Cardiac muscle cell (in vitro differentiated cells and primary cell): ENCODE measurements at regions not wholly inside any gene's neighbourhood (a gene's known extent, or its start where the extent isn't known, plus 50 kb on each side); places are given as distances from the start of the nearest gene placed in this dataset.

Source experiments
- DNase-seq, 2 donors: peaks; one replicate each; pipeline versions ENCODE4 v3.0.0 to v3.0.0-alpha.2; 2010 to 2017; ENCODE audit warnings: low read depth in 1 of 2, low spot score in 1 of 2
- H3K27ac ChIP-seq: fragments of 200-600 bp; sonication (generic); 2 replicates; pipeline ENCODE4 v1.5.1; 2016
- H3K27me3 ChIP-seq: fragments of 200-600 bp; sonication (generic); 2 replicates; pipeline ENCODE4 v1.6.0; 2016; ENCODE audit warnings: control low read depth
- H3K36me3 ChIP-seq: fragments of 200-600 bp; sonication (generic); 2 replicates; pipeline ENCODE4 v1.5.1; 2016; ENCODE audit warnings: control low read depth
- H3K4me1 ChIP-seq: fragments of 200-600 bp; sonication (generic); 2 replicates; pipeline ENCODE4 v1.8.1; 2017; ENCODE audit warnings: low read depth, mild to moderate bottlenecking, mixed run types
- H3K4me3 ChIP-seq: fragments of 200-600 bp; sonication (generic); 2 replicates; pipeline ENCODE4 v1.5.1; 2016; ENCODE audit warnings: mild to moderate bottlenecking
- H3K9me3 ChIP-seq: fragments of 200-600 bp; sonication (generic); 2 replicates; pipeline ENCODE4 v1.5.1; 2017; ENCODE audit warnings: low read depth, mild to moderate bottlenecking, control low read depth
- CTCF ChIP-seq: IDR thresholded peaks from 2 replicates; pipeline ENCODE4 v1.5.1; 2012; ENCODE audit warnings: low read depth, mild to moderate bottlenecking, low read length

- Histone ChIP-seq H3K4me1 (no peaks in the 10 kb centered on the region), H3K36me3 (no peaks in the 10 kb centered on the region), H3K4me3 (no peak overlapping the region), H3K27ac (no peak overlapping the region), H3K9me3 (no peaks in the 10 kb centered on the region), H3K27me3 (peaks cover 5% of the 10 kb centered on the region)
- TF ChIP-seq CTCF, result no peak
- no peak for DNase-seq
Measured at GRCh38 chr2:65488527-65488926, 56.1 kb upstream of the SPRED2 start.

GRCh38 chr2:65487404-65487803 lies 55.0 kb upstream of the SPRED2 start:
- Histone ChIP-seq H3K27me3 (no peaks in the 10 kb centered on the region), H3K9me3 (no peaks in the 10 kb centered on the region), H3K36me3 (no peaks in the 10 kb centered on the region), H3K4me3 (no peak overlapping the region), H3K4me1 (no peaks in the 10 kb centered on the region), H3K27ac (no peak overlapping the region)
- TF ChIP-seq CTCF, result no peak
- DNase-seq, result no peak

- Histone ChIP-seq H3K4me1 (no peaks in the 10 kb centered on the region), H3K9me3 (no peaks in the 10 kb centered on the region), H3K36me3 (no peaks in the 10 kb centered on the region), H3K4me3 (no peak overlapping the region), H3K27me3 (no peaks in the 10 kb centered on the region), H3K27ac (no peak overlapping the region)
- no peak for TF ChIP-seq CTCF
- DNase-seq, result no peak
Measured at GRCh38 chr2:65486802-65487201, 54.4 kb upstream of the SPRED2 start.

GRCh38 chr2:65486282-65486681 lies 53.9 kb upstream of the SPRED2 start:
- Histone ChIP-seq H3K27me3 (no peaks in the 10 kb centered on the region), H3K9me3 (no peaks in the 10 kb centered on the region), H3K27ac (no peak overlapping the region), H3K36me3 (no peaks in the 10 kb centered on the region), H3K4me3 (no peak overlapping the region), H3K4me1 (no peaks in the 10 kb centered on the region)
- DNase-seq, result no peak
- TF ChIP-seq CTCF, result no peak

- H3K9me3 ChIP-seq, result no peaks in the 10 kb centered on the region
- DNase-seq, result no peak
- H3K4me1 ChIP-seq, result no peaks in the 10 kb centered on the region
- no peaks in the 10 kb centered on the region for H3K36me3 ChIP-seq
- H3K27me3 ChIP-seq, result no peaks in the 10 kb centered on the region
- no peak for TF ChIP-seq CTCF
- H3K4me3 ChIP-seq, result no peak overlapping the region
- no peak overlapping the region for H3K27ac ChIP-seq
Measured at GRCh38 chr2:65485839-65486238, 53.4 kb upstream of the SPRED2 start.

- Histone ChIP-seq H3K27ac (no peak overlapping the region), H3K4me1 (no peaks in the 10 kb centered on the region), H3K4me3 (no peak overlapping the region), H3K27me3 (no peaks in the 10 kb centered on the region), H3K36me3 (no peaks in the 10 kb centered on the region), H3K9me3 (no peaks in the 10 kb centered on the region)
- TF ChIP-seq CTCF, result no peak
- peak in 1 of 2 donors; percentile 52 for DNase-seq
Measured at GRCh38 chr2:65483763-65484162, 51.4 kb upstream of the SPRED2 start.
